ENCODE measurements at regions not wholly inside any gene's neighbourhood (a gene's known extent, or its start where the extent isn't known, plus 50 kb on each side); places are given as distances from the start of the nearest gene placed in this dataset.

- Mint-ChIP-seq H3K27me3 (ENCODE audit: low read depth in 3 of 3) (peaks cover 0 to 3% (median 0%) of the 10 kb centered on the region in 3 donors), H3K27ac (no peak overlapping the region), H3K4me3 (no peak overlapping the region), H3K36me3 (no peaks in the 10 kb centered on the region), H3K4me1 (no peaks in the 10 kb centered on the region), H3K9me3 (peaks cover under 1 to 14% (median 4%) of the 10 kb centered on the region in 7 donors)
- H3K9me3 ChIP-seq (replicated peaks in 1 of 2; ENCODE audit: control insufficient read depth in 1 of 2, insufficient read depth in 1 of 2, low read length in 2 of 2): peaks cover 22 to 24% of the 10 kb centered on the region in 2 donors
- no peaks in the 10 kb centered on the region for H3K4me1 ChIP-seq (ENCODE audit: control insufficient read depth in 1 of 2, insufficient read depth in 2 of 2, low read length in 2 of 2)
- H4K20me1 ChIP-seq (ENCODE audit: insufficient read depth, low read length): no peaks in the 10 kb centered on the region
- DNase-seq: no peak
- H3K79me2 ChIP-seq (ENCODE audit: insufficient read depth, low read length): no peaks in the 10 kb centered on the region
- WGBS (ENCODE audit: insufficient coverage): no CpG with 5 or more reads among the region's 1 CpG
- H3K4me3 ChIP-seq (replicated peaks in 1 of 3; ENCODE audit: low read depth in 2 of 3, low read length in 3 of 3): no peak overlapping the region
- H3K4me2 ChIP-seq (replicated peaks; ENCODE audit: extremely low read depth, low read length, poor library complexity, severe bottlenecking): no peak overlapping the region
- H3K36me3 ChIP-seq (replicated peaks in 1 of 2; ENCODE audit: control insufficient read depth in 1 of 2, insufficient read depth in 2 of 2, low read length in 2 of 2): no peaks in the 10 kb centered on the region
- no peak overlapping the region for H2AFZ ChIP-seq (ENCODE audit: insufficient read depth, low read depth, low read length, poor library complexity, severe bottlenecking)
- TF ChIP-seq CTCF (IDR thresholded peaks at IDR 0.05): no peak
- intact Hi-C loops (cut with micrococcal nuclease): no loop called here
- no peak overlapping the region for H3K27ac ChIP-seq (ENCODE audit: low read depth in 1 of 2, low read length in 2 of 2)
- no peak overlapping the region for H3K9ac ChIP-seq (ENCODE audit: insufficient read depth, low read length, poor library complexity, severe bottlenecking)
- no peaks in the 10 kb centered on the region for H3K27me3 ChIP-seq (ENCODE audit: control insufficient read depth in 2 of 2, insufficient read depth in 2 of 2, low read length in 2 of 2)
Measured at GRCh38 chr13:82202398-82202797, 1679.9 kb downstream of the SLITRK1 start.

GRCh38 chr13:82196087-82196486 is 1686.2 kb downstream of the SLITRK1 start:
- Mint-ChIP-seq H3K36me3 (no peaks in the 10 kb centered on the region), H3K27ac (no peak overlapping the region), H3K4me3 (no peak overlapping the region), H3K4me1 (no peaks in the 10 kb centered on the region), H3K9me3 (peaks cover 0 to 14% (median 7%) of the 10 kb centered on the region in 7 donors), H3K27me3 (ENCODE audit: low read depth in 3 of 3) (peaks cover 0 to 3% (median 0%) of the 10 kb centered on the region in 3 donors)
- Histone ChIP-seq H3K4me2 (replicated peaks; ENCODE audit: extremely low read depth, low read length, poor library complexity, severe bottlenecking) (no peak overlapping the region), H3K27me3 (ENCODE audit: control insufficient read depth in 2 of 2, insufficient read depth in 2 of 2, low read length in 2 of 2) (no peaks in the 10 kb centered on the region), H2AFZ (ENCODE audit: insufficient read depth, low read depth, low read length, poor library complexity, severe bottlenecking) (no peak overlapping the region), H3K4me3 (replicated peaks in 1 of 3; ENCODE audit: low read depth in 2 of 3, low read length in 3 of 3) (no peak overlapping the region), H3K36me3 (replicated peaks in 1 of 2; ENCODE audit: control insufficient read depth in 1 of 2, insufficient read depth in 2 of 2, low read length in 2 of 2) (no peaks in the 10 kb centered on the region), H4K20me1 (ENCODE audit: insufficient read depth, low read length) (no peaks in the 10 kb centered on the region), H3K27ac (ENCODE audit: low read depth in 1 of 2, low read length in 2 of 2) (no peak overlapping the region), H3K79me2 (ENCODE audit: insufficient read depth, low read length) (no peaks in the 10 kb centered on the region), H3K9me3 (replicated peaks in 1 of 2; ENCODE audit: control insufficient read depth in 1 of 2, insufficient read depth in 1 of 2, low read length in 2 of 2) (peaks cover 3 to 10% of the 10 kb centered on the region in 2 donors), H3K9ac (ENCODE audit: insufficient read depth, low read length, poor library complexity, severe bottlenecking) (no peak overlapping the region), H3K4me1 (ENCODE audit: control insufficient read depth in 1 of 2, insufficient read depth in 2 of 2, low read length in 2 of 2) (no peaks in the 10 kb centered on the region)
- no peak for TF ChIP-seq CTCF (IDR thresholded peaks at IDR 0.05)
- intact Hi-C loops (cut with micrococcal nuclease): no loop called here
- DNase-seq: no peak
- no CpG with 5 or more reads among the region's 2 CpGs for WGBS (ENCODE audit: insufficient coverage)

All from CD14-positive monocyte (primary cell).